ENCODE measurements at regions not wholly inside any gene's neighbourhood (a gene's known extent, or its start where the extent isn't known, plus 50 kb on each side); places are given as distances from the start of the nearest gene placed in this dataset.

GRCh38 chr11:41622707-41623359 is 163.4 kb upstream of the LRRC4C start:
- H3K9me2 ChIP-seq (ENCODE audit: insufficient read depth, low read length), result no peaks in the 10 kb centered on the region
- no peaks in the 10 kb centered on the region for H3K36me3 ChIP-seq (ENCODE audit: insufficient read depth, low read length)
- intact Hi-C loops (cut with micrococcal nuclease; ENCODE audit: unreplicated experiment), result no loop called here
- no peaks in the 10 kb centered on the region for H4K20me1 ChIP-seq (ENCODE audit: insufficient read depth, low read length)
- H3K4me1 ChIP-seq (ENCODE audit: insufficient read depth, low read length, poor library complexity, severe bottlenecking), result no peaks in the 10 kb centered on the region
- TF ChIP-seq EZH2phosphoT487 (IDR thresholded peaks at IDR 0.05; ENCODE audit: borderline replicate concordance, low read depth, low read length) (no peak), CTCF (conservative IDR thresholded peaks at IDR 0.05; ENCODE audit: low read length) (no peak)
- BruUV-seq (replicated peaks), result no TSS peak
- ChIA-PET POLR2A (no interaction called here), CTCF (ENCODE audit: unreplicated experiment) (no interaction called here)
- H2AFZ ChIP-seq (ENCODE audit: low read length), result no peak overlapping the region
- DNase-seq (ENCODE audit: low spot score), result no peak
- H3K4me2 ChIP-seq (ENCODE audit: low read length), result no peak overlapping the region
- H3K4me3 ChIP-seq (ENCODE audit: low read depth, low read length, poor library complexity, severe bottlenecking), result no peak overlapping the region
- H3K79me2 ChIP-seq (ENCODE audit: insufficient read depth, low read depth, low read length), result no peaks in the 10 kb centered on the region
- no peaks in the 10 kb centered on the region for H3K9me3 ChIP-seq (ENCODE audit: low read length)
- no peak overlapping the region for H3K27ac ChIP-seq (ENCODE audit: low read depth, low read length, poor library complexity, severe bottlenecking)

- H3K9me3 ChIP-seq (ENCODE audit: low read length), result no peaks in the 10 kb centered on the region
- no TSS peak for BruUV-seq (replicated peaks)
- intact Hi-C loops (cut with micrococcal nuclease; ENCODE audit: unreplicated experiment), result no loop called here
- H3K79me2 ChIP-seq (ENCODE audit: insufficient read depth, low read depth, low read length), result no peaks in the 10 kb centered on the region
- H4K20me1 ChIP-seq (ENCODE audit: insufficient read depth, low read length), result no peaks in the 10 kb centered on the region
- H2AFZ ChIP-seq (ENCODE audit: low read length), result no peak overlapping the region
- TF ChIP-seq CTCF (conservative IDR thresholded peaks at IDR 0.05; ENCODE audit: low read length) (no peak), EZH2phosphoT487 (IDR thresholded peaks at IDR 0.05; ENCODE audit: borderline replicate concordance, low read depth, low read length) (no peak)
- no peaks in the 10 kb centered on the region for H3K9me2 ChIP-seq (ENCODE audit: insufficient read depth, low read length)
- POLR2A ChIA-PET, result no interaction called here
- CTCF ChIA-PET (ENCODE audit: unreplicated experiment), result no interaction called here
- no peak for DNase-seq (ENCODE audit: low spot score)
- no peak overlapping the region for H3K27ac ChIP-seq (ENCODE audit: low read depth, low read length, poor library complexity, severe bottlenecking)
- H3K4me1 ChIP-seq (ENCODE audit: insufficient read depth, low read length, poor library complexity, severe bottlenecking), result no peaks in the 10 kb centered on the region
- H3K36me3 ChIP-seq (ENCODE audit: insufficient read depth, low read length), result no peaks in the 10 kb centered on the region
- no peak overlapping the region for H3K4me2 ChIP-seq (ENCODE audit: low read length)
- H3K4me3 ChIP-seq (ENCODE audit: low read depth, low read length, poor library complexity, severe bottlenecking), result no peak overlapping the region
Measured at GRCh38 chr11:41659985-41660384, 200.5 kb upstream of the LRRC4C start.

GRCh38 chr11:41660585-41660984 is 201.1 kb upstream of the LRRC4C start:
- no peaks in the 10 kb centered on the region for H3K36me3 ChIP-seq (ENCODE audit: insufficient read depth, low read length)
- BruUV-seq (replicated peaks), result no TSS peak
- no peaks in the 10 kb centered on the region for H3K4me1 ChIP-seq (ENCODE audit: insufficient read depth, low read length, poor library complexity, severe bottlenecking)
- no peak for TF ChIP-seq EZH2phosphoT487 (IDR thresholded peaks at IDR 0.05; ENCODE audit: borderline replicate concordance, low read depth, low read length)
- TF ChIP-seq CTCF (conservative IDR thresholded peaks at IDR 0.05; ENCODE audit: low read length), result no peak; the same call in 1 of the 2 replicates
- H4K20me1 ChIP-seq (ENCODE audit: insufficient read depth, low read length), result no peaks in the 10 kb centered on the region
- H3K9me2 ChIP-seq (ENCODE audit: insufficient read depth, low read length), result no peaks in the 10 kb centered on the region
- intact Hi-C loops (cut with micrococcal nuclease; ENCODE audit: unreplicated experiment), result no loop called here
- ChIA-PET CTCF (ENCODE audit: unreplicated experiment) (no interaction called here), POLR2A (no interaction called here)
- H3K27ac ChIP-seq (ENCODE audit: low read depth, low read length, poor library complexity, severe bottlenecking), result no peak overlapping the region
- no peak overlapping the region for H3K4me3 ChIP-seq (ENCODE audit: low read depth, low read length, poor library complexity, severe bottlenecking)
- no peak for DNase-seq (ENCODE audit: low spot score)
- H2AFZ ChIP-seq (ENCODE audit: low read length), result no peak overlapping the region
- no peak overlapping the region for H3K4me2 ChIP-seq (ENCODE audit: low read length)
- no peaks in the 10 kb centered on the region for H3K9me3 ChIP-seq (ENCODE audit: low read length)
- H3K79me2 ChIP-seq (ENCODE audit: insufficient read depth, low read depth, low read length), result no peaks in the 10 kb centered on the region

Measured in OCI-LY7 (cell line).